SU-DHL-6 (cell line): ENCODE measurements at regions not wholly inside any gene's neighbourhood (a gene's known extent, or its start where the extent isn't known, plus 50 kb on each side); places are given as distances from the start of the nearest gene placed in this dataset.

ENCODE experiments used
- H2AFZ ChIP-seq: fragments of 200-600 bp; sonication (generic); 2 replicates; pipeline ENCODE4 v1.6.1; 2014; ENCODE audit warnings: low read depth, mild to moderate bottlenecking, moderate library complexity, mixed read lengths, antibody characterized with exemption, low read length; ENCODE audit not compliant: severe bottlenecking
- H3F3A ChIP-seq: fragments of 200-600 bp; shearing (Covaris generic); 2 replicates; pipeline ENCODE4 v1.6.0; 2016; ENCODE audit warnings: antibody characterized with exemption, mild to moderate bottlenecking; ENCODE audit not compliant: insufficient read depth
- H3K27ac ChIP-seq: fragments of 200-600 bp; sonication (generic); 2 replicates; pipeline ENCODE4 v1.5.1; 2016; ENCODE audit warnings: low read depth, mild to moderate bottlenecking, low read length, moderate library complexity, mixed read lengths
- H3K27me3 ChIP-seq: fragments of 200-600 bp; sonication (generic), shearing (Covaris generic); 2 replicates; pipeline ENCODE4 v1.6.0; 2014; ENCODE audit warnings: mild to moderate bottlenecking, low read length
- H3K36me3 ChIP-seq: fragments of 200-600 bp; sonication (generic); 2 replicates; pipeline ENCODE4 v1.6.1; 2014; ENCODE audit warnings: mild to moderate bottlenecking, low read length, mixed read lengths
- H3K4me2 ChIP-seq: fragments of 300-600, 200-600 bp; shearing (Covaris generic), sonication (generic); 2 replicates; pipeline ENCODE4 v1.6.0; 2014; ENCODE audit warnings: low read length, low read depth, mild to moderate bottlenecking; ENCODE audit not compliant: poor library complexity, severe bottlenecking
- H3K4me3 ChIP-seq: fragments of 200-600 bp; sonication (generic); 2 replicates; pipeline ENCODE4 v1.5.1; 2014; ENCODE audit warnings: antibody characterized with exemption, low read length, mild to moderate bottlenecking, mixed read lengths; ENCODE audit not compliant: insufficient read depth, poor library complexity, severe bottlenecking
- H3K79me2 ChIP-seq: fragments of 200-600 bp; sonication (generic); 2 replicates; pipeline ENCODE4 v1.6.1; 2014; ENCODE audit warnings: mild to moderate bottlenecking, low read length, moderate library complexity; ENCODE audit not compliant: insufficient read depth
- H3K9ac ChIP-seq: fragments of 200-600 bp; sonication (generic); 2 replicates; pipeline ENCODE4 v1.7.0; 2014; ENCODE audit warnings: mild to moderate bottlenecking, low read length
- H3K9me2 ChIP-seq: fragments of 200-600 bp; sonication (generic); replicated peaks from 2 replicates; pipeline ENCODE4 v1.6.1; 2014; ENCODE audit warnings: low read length; ENCODE audit not compliant: insufficient read depth
- H3K9me3 ChIP-seq: fragments of 200-600 bp; sonication (generic); 2 replicates; pipeline ENCODE4 v1.6.1; 2014; ENCODE audit warnings: low read length, mixed read lengths; ENCODE audit not compliant: insufficient read depth
- H4K20me1 ChIP-seq: fragments of 200-600 bp; sonication (generic); 2 replicates; pipeline ENCODE4 v1.6.1; 2014; ENCODE audit warnings: low read depth, mild to moderate bottlenecking, antibody characterized with exemption, low read length, moderate library complexity, mixed read lengths
- CTCF ChIP-seq: fragments of 200-600 bp; sonication (generic); IDR thresholded peaks from one replicate; pipeline ENCODE4 v1.5.1; 2017; ENCODE audit warnings: antibody characterized with exemption, mild to moderate bottlenecking, low read length, moderate library complexity; ENCODE audit not compliant: insufficient read depth, poor library complexity, severe bottlenecking
- EZH2phosphoT487 ChIP-seq: fragments of 200-600 bp; sonication (generic), shearing (Covaris generic); conservative IDR thresholded peaks from 2 replicates; pipeline ENCODE4 v1.6.1; 2018; ENCODE audit warnings: mild to moderate bottlenecking, antibody characterized with exemption, low read length, moderate library complexity, mixed read lengths

GRCh38 chr11:112610494-112610893 lies 349.8 kb upstream of the PLET1 start:
- no peaks in the 10 kb centered on the region for H4K20me1 ChIP-seq
- no peaks in the 10 kb centered on the region for H3K9me2 ChIP-seq
- no peak overlapping the region for H3K4me2 ChIP-seq
- no peaks in the 10 kb centered on the region for H3F3A ChIP-seq
- H3K9ac ChIP-seq: no peak overlapping the region
- H3K4me3 ChIP-seq: no peak overlapping the region
- no peaks in the 10 kb centered on the region for H3K79me2 ChIP-seq
- no peak overlapping the region for H2AFZ ChIP-seq
- no peaks in the 10 kb centered on the region for H3K36me3 ChIP-seq
- TF ChIP-seq CTCF (no peak), EZH2phosphoT487 (no peak)
- no peaks in the 10 kb centered on the region for H3K27me3 ChIP-seq
- no peak overlapping the region for H3K27ac ChIP-seq
- H3K9me3 ChIP-seq: no peaks in the 10 kb centered on the region

- no peak overlapping the region for H3K4me2 ChIP-seq
Observed at GRCh38 chr11:112610996-112611750, 350.0 kb upstream of the NCAM1 start.

GRCh38 chr11:112611771-112612170 lies 349.4 kb upstream of the NCAM1 start:
- Histone ChIP-seq H3K4me2 (no peak overlapping the region), H3K9me3 (no peaks in the 10 kb centered on the region), H3K36me3 (no peaks in the 10 kb centered on the region), H2AFZ (no peak overlapping the region), H4K20me1 (no peaks in the 10 kb centered on the region), H3F3A (no peaks in the 10 kb centered on the region), H3K27me3 (no peaks in the 10 kb centered on the region), H3K4me3 (no peak overlapping the region), H3K9me2 (no peaks in the 10 kb centered on the region), H3K79me2 (no peaks in the 10 kb centered on the region), H3K9ac (no peak overlapping the region), H3K27ac (no peak overlapping the region)
- TF ChIP-seq CTCF (no peak), EZH2phosphoT487 (no peak)

More at GRCh38 chr11:112610996-112611750, 350.0 kb upstream of the NCAM1 start:
- Histone ChIP-seq H3K79me2 (no peaks in the 10 kb centered on the region), H3K9me2 (no peaks in the 10 kb centered on the region), H3K27me3 (no peaks in the 10 kb centered on the region), H2AFZ (no peak overlapping the region), H3K4me3 (no peak overlapping the region), H3K27ac (no peak overlapping the region), H3F3A (no peaks in the 10 kb centered on the region), H4K20me1 (no peaks in the 10 kb centered on the region), H3K9me3 (no peaks in the 10 kb centered on the region), H3K36me3 (no peaks in the 10 kb centered on the region), H3K9ac (no peak overlapping the region)
- TF ChIP-seq CTCF: no peak
